Stimulated activated naive B cell treated with anti-CD40 and anti-IgM and Interleukin-4, amounts not matched to agents 10 μg/mL and 1 μg/mL and 100 μg/mL, for 72 hours (primary cell): ENCODE measurements at regions not wholly inside any gene's neighbourhood (a gene's known extent, or its start where the extent isn't known, plus 50 kb on each side); places are given as distances from the start of the nearest gene placed in this dataset.
A peak's percentile ranks its signal among the peaks of the same experiment; 100 is the strongest.

ENCODE experiments used
- ATAC-seq, 2 donors: fragments of 150-1000 bp; cut with Tn5 transposase; replicated peaks; 2 replicates each; pipeline ENCODE4 v1.10.0; 2021; ENCODE audit warnings: moderate library complexity in 1 of 2
- DNase-seq: peaks from one replicate; pipeline ENCODE4 v3.0.0; 2021
- H3K27ac Mint-ChIP-seq: one replicate; pipeline ENCODE4 v1.8.0; 2022; ENCODE audit warnings: mild to moderate bottlenecking, mixed read lengths
- H3K27me3 Mint-ChIP-seq, 2 donors: one replicate each; pipeline ENCODE4 v1.8.0; 2022; ENCODE audit warnings: mixed read lengths in 2 of 2
- H3K36me3 Mint-ChIP-seq, 2 donors: one replicate each; pipeline ENCODE4 v1.8.0; 2022; ENCODE audit warnings: mixed read lengths in 2 of 2, mild to moderate bottlenecking in 1 of 2
- H3K4me1 Mint-ChIP-seq, 2 donors: one replicate each; pipeline ENCODE4 v1.8.0; 2022; ENCODE audit warnings: mixed read lengths in 2 of 2, mild to moderate bottlenecking in 1 of 2
- H3K4me3 Mint-ChIP-seq, 2 donors: one replicate each; pipeline ENCODE4 v1.8.0; 2022; ENCODE audit warnings: mild to moderate bottlenecking in 2 of 2, mixed read lengths in 2 of 2, moderate library complexity in 1 of 2
- H3K9me3 Mint-ChIP-seq, 2 donors: one replicate each; pipeline ENCODE4 v1.8.0; 2022; ENCODE audit warnings: mixed read lengths in 2 of 2, mild to moderate bottlenecking in 1 of 2

DNA sequence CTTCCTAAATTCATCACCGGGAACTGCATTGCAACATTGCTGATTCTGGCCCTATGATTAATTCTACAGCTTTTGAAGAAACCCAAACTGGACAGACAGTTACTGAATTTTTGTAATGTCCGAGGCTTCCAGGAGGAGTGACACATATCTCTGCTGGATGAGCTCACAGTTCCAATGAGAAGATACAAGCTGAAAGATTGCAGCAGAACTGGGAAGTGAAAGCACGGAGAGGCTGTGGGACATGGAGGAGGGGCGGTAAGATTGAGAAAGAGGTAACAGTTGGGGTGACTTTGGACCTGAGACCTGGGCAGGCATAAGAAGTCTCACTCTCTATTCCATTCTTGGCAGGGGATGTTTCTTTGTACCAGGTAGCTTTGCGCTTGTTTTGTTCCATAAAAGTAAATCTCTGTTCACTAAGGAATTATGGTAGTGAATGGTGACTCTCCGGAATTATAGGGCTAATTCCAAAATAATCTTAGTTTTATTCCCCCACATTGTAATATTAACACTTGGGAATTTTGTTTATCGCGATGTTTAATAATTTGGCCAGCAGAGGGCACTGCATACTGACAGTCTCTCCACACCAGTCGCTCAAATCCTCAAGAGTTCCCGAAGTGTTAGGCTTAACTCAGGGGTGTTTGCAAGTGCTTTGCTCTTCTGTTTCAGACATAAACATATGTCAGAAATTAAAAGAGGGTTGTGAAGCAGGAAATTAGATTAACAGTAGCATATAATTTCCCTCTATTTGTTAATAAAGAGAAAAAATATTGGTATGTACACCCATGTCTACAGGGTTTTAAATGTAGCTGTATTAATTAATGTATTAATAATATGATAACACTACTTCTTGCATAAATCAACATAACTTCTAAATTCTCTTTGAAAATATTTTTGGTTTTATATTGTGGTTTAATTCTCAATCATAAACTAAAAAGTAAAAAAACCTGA, 201.4 kb downstream of the SOCS6 start:
- ATAC-seq: peak; percentile 43 to 65
- Mint-ChIP-seq H3K4me1 (peaks cover 0 to 2% of the 10 kb centered on the region in 2 donors), H3K9me3 (no peaks in the 10 kb centered on the region), H3K27ac (no peak overlapping the region), H3K36me3 (no peaks in the 10 kb centered on the region), H3K27me3 (peaks cover 7 to 25% of the 10 kb centered on the region in 2 donors), H3K4me3 (no peak overlapping the region)
- no peak for DNase-seq

DNA sequence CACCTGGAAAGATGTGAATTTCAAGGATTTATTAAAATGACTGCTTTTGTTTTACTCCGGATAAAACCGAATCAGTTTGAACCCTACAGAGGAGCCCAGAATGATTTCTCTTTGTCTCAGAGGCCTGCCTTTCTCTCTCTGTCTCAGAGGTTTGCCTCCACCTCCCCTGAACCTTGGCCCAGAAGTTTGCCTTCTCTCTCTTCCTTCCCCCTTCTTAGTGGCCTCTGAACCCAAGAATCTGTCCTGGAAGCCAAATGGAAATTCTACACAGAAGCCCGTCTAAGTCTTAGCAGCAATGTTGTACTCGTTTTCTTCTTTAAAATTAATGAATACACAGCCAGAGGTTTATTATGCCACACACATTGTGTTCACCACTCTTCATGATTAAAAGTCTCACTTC, 200.7 kb downstream of the SOCS6 start:
- H3K4me3 Mint-ChIP-seq: no peak overlapping the region
- no peak for ATAC-seq
- no peaks in the 10 kb centered on the region for H3K9me3 Mint-ChIP-seq
- no peak for DNase-seq
- H3K36me3 Mint-ChIP-seq: no peaks in the 10 kb centered on the region
- H3K27ac Mint-ChIP-seq: no peak overlapping the region
- H3K27me3 Mint-ChIP-seq: peaks cover 7 to 30% of the 10 kb centered on the region in 2 donors
- H3K4me1 Mint-ChIP-seq: peaks cover 0 to 2% of the 10 kb centered on the region in 2 donors

DNA sequence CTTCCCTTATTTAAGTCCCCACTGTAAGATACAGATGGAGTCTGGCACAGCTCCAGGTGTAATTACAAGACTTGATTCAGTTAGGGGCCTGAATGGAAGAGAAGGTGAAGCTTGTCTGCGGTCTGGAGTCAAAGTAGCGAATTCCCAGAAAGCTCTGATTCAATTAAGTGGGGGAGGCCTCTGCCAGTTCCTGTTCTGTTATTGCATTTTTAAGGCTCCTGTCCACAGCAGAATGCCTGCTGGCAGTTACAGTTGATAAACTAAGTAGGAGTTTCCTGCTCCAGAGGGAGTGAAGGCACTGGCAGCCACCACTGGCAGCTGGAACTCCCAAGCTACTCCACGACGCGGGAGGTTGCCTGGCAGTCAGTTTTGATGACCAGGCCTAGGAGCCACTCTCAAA, 181.1 kb downstream of the SOCS6 start:
- Mint-ChIP-seq H3K27me3 (no peaks in the 10 kb centered on the region), H3K9me3 (no peaks in the 10 kb centered on the region), H3K4me1 (no peaks in the 10 kb centered on the region), H3K27ac (no peak overlapping the region), H3K36me3 (no peaks in the 10 kb centered on the region), H3K4me3 (no peak overlapping the region)
- no peak for ATAC-seq
- DNase-seq: no peak

- no peaks in the 10 kb centered on the region for H3K9me3 Mint-ChIP-seq
- H3K36me3 Mint-ChIP-seq: no peaks in the 10 kb centered on the region
- ATAC-seq (no peak), DNase-seq (no peak)
- no peak overlapping the region for H3K4me3 Mint-ChIP-seq
- H3K4me1 Mint-ChIP-seq: peaks cover 4% of the 10 kb centered on the region in 2 donors
- H3K27ac Mint-ChIP-seq: no peak overlapping the region
- H3K27me3 Mint-ChIP-seq: peaks cover 3 to 9% of the 10 kb centered on the region in 2 donors
These were observed 180.2 kb downstream of the SOCS6 start for GRCh38 chr18:70468861-70469547.

- Mint-ChIP-seq H3K27ac (no peak overlapping the region), H3K9me3 (no peaks in the 10 kb centered on the region), H3K27me3 (peaks cover 17 to 30% of the 10 kb centered on the region in 2 donors), H3K4me3 (peak overlapping the region in 1 of 2 donors; percentile 76), H3K36me3 (no peaks in the 10 kb centered on the region), H3K4me1 (peaks cover 4% of the 10 kb centered on the region in 2 donors)
- DNase-seq (no peak), ATAC-seq (peak in 1 of 2 donors; percentile 56)
These were observed 175.7 kb downstream of the SOCS6 start for GRCh38 chr18:70464343-70465114.

DNA sequence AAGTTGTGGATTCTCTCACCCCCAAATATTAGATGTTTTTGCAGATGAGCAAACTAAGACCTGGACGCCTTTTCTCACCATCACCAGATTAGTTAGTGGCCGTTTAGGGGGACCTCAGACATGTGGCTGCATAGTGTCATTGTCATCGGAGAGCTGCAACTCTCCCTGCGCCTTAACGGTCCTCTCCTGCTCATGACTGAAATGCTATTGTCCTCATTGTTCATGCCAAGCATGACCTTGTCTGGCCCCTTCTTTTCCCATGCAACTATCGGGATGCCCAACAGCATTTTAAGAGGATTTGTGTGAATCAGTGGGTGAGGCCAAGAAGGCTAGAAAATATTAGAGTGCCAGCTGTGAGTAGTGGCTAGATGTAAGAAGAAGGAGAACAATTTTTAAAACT, 174.2 kb downstream of the SOCS6 start:
- Mint-ChIP-seq H3K9me3 (no peaks in the 10 kb centered on the region), H3K4me1 (peaks cover 4% of the 10 kb centered on the region in 2 donors), H3K27me3 (peaks cover 17 to 30% of the 10 kb centered on the region in 2 donors), H3K27ac (no peak overlapping the region), H3K36me3 (no peaks in the 10 kb centered on the region), H3K4me3 (no peak overlapping the region)
- DNase-seq (no peak), ATAC-seq (no peak)

DNA sequence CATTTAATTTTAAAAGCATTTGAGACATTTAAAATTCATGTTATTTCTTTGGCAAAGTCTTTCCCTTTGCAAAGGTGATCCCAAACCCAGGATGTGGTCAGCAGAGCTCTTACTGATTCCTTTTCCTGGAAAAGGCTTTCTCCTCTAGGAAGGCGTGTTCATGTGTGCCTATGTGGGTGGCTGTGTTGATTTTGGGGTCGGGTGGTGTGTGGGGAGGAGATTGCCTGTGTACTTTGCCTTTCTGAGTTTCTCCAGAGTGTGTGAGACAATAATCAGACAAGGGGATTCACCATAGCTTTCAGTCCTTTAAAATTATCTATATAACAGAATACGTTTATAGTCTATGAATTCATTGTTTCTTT, 173.2 kb downstream of the SOCS6 start:
- no peak for DNase-seq
- peaks cover 4% of the 10 kb centered on the region in 2 donors for H3K4me1 Mint-ChIP-seq

GRCh38 chr18:70461323-70462077, 172.7 kb downstream of the SOCS6 start:
- ATAC-seq: no peak
- Mint-ChIP-seq H3K36me3 (no peaks in the 10 kb centered on the region), H3K27ac (no peak overlapping the region), H3K4me3 (no peak overlapping the region), H3K27me3 (peaks cover 17 to 35% of the 10 kb centered on the region in 2 donors), H3K9me3 (no peaks in the 10 kb centered on the region), H3K4me1 (peaks cover 4% of the 10 kb centered on the region in 2 donors)
- DNase-seq: no peak

More for the DNA sequence above, 173.2 kb downstream of the SOCS6 start:
- Mint-ChIP-seq H3K36me3 (no peaks in the 10 kb centered on the region), H3K4me3 (no peak overlapping the region), H3K9me3 (no peaks in the 10 kb centered on the region), H3K27me3 (peaks cover 17 to 34% of the 10 kb centered on the region in 2 donors), H3K27ac (no peak overlapping the region)
- no peak for ATAC-seq

DNA sequence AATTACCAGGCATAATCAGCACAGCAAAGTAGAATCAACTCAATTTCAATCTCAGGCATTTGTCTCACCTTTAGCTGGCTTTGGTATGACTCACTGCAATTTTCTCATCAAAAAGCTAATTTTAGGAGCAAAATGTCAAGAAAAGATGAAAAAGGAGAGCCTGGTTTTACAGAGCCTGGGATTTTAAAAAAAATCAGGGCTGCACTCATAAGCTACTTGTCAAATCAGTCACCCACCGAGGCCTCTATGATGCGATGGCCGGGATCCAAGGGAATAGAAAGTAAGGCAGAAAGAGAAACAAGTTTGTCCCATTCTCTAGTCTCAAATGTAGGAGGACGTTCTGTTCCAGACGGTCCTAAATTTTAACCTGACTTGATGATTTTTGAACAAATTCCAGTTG, 170.9 kb downstream of the SOCS6 start:
- DNase-seq (no peak), ATAC-seq (no peak)
- H3K4me1 Mint-ChIP-seq: peaks cover 2 to 3% of the 10 kb centered on the region in 2 donors
- peaks cover 16 to 33% of the 10 kb centered on the region in 2 donors for H3K27me3 Mint-ChIP-seq
- H3K9me3 Mint-ChIP-seq: no peaks in the 10 kb centered on the region
- no peaks in the 10 kb centered on the region for H3K36me3 Mint-ChIP-seq
- H3K27ac Mint-ChIP-seq: no peak overlapping the region
- no peak overlapping the region for H3K4me3 Mint-ChIP-seq

DNA sequence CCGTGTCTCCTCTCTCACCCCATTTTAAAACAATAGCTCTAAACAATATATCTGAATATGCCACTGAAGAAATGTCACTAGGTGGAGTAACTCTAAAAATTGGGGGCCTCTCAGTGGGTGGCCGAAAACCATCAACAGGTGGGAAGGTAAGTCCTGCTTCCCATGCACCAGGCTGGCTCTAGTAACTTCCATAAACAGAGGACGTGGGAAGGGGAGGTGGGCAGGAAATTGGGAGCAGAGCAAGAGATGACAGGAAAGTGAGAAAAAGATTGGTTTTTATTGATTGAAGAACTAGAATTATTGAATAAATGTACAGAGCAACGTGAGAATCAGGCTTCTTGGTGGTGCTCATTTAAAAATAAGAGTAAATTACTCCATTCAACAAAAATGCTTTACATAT, 170.4 kb downstream of the SOCS6 start:
- H3K4me3 Mint-ChIP-seq: no peak overlapping the region
- no peaks in the 10 kb centered on the region for H3K9me3 Mint-ChIP-seq
- H3K36me3 Mint-ChIP-seq: no peaks in the 10 kb centered on the region
- peaks cover 14 to 29% of the 10 kb centered on the region in 2 donors for H3K27me3 Mint-ChIP-seq
- no peak for ATAC-seq
- H3K4me1 Mint-ChIP-seq: peaks cover 0 to under 1% of the 10 kb centered on the region in 2 donors
- no peak overlapping the region for H3K27ac Mint-ChIP-seq
- no peak for DNase-seq

DNA sequence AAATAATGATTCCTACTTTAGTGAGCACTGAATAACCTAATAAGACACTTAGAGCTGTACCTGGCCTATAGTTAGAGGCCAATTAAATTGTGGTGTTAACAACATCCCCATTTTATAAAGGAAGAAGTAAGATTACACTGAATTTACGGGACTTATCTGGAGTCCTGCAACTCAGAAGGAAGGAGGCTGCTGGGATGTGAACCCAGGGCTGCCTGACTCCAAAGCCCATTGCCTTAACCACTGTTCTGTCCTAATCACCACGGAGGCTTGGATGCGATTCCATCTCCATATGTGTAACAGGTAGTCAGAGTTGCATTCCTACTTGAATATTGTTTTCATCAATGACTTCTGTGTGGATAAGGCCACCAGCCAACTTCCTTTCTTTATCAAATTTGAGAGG, 168.9 kb downstream of the SOCS6 start:
- ATAC-seq (no peak), DNase-seq (no peak)
- Mint-ChIP-seq H3K4me1 (no peaks in the 10 kb centered on the region), H3K36me3 (no peaks in the 10 kb centered on the region), H3K4me3 (no peak overlapping the region), H3K27ac (no peak overlapping the region), H3K27me3 (peaks cover 12 to 16% of the 10 kb centered on the region in 2 donors), H3K9me3 (no peaks in the 10 kb centered on the region)

GRCh38 chr18:70457223-70457622, 168.4 kb downstream of the SOCS6 start:
- Mint-ChIP-seq H3K27me3 (peaks cover 12 to 15% of the 10 kb centered on the region in 2 donors), H3K4me1 (no peaks in the 10 kb centered on the region), H3K27ac (no peak overlapping the region), H3K36me3 (no peaks in the 10 kb centered on the region), H3K4me3 (no peak overlapping the region), H3K9me3 (no peaks in the 10 kb centered on the region)
- DNase-seq (no peak), ATAC-seq (no peak)

DNA sequence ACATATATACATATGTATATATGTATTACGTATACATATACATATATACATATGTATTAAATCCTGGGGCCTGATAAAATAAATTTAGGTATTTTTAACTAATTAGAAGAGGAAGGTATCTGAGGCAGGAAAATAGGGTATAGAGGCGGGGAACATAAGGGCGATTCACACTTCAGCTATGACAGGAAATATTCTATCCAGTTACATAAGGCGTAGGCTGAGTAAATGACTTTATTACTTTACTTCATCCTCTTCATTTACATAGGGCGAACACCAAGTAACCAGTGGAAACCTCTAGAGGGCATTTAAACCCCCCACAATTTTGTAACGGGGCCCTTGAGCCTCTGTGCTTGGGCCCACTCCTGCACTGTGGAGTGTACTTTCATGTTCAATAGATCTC, 167.5 kb downstream of the SOCS6 start:
- H3K27ac Mint-ChIP-seq: no peak overlapping the region
- no peaks in the 10 kb centered on the region for H3K36me3 Mint-ChIP-seq
- DNase-seq (no peak), ATAC-seq (no peak)
- H3K9me3 Mint-ChIP-seq: no peaks in the 10 kb centered on the region
- no peaks in the 10 kb centered on the region for H3K4me1 Mint-ChIP-seq
- H3K4me3 Mint-ChIP-seq: no peak overlapping the region
- peaks cover 4 to 6% of the 10 kb centered on the region in 2 donors for H3K27me3 Mint-ChIP-seq

DNA sequence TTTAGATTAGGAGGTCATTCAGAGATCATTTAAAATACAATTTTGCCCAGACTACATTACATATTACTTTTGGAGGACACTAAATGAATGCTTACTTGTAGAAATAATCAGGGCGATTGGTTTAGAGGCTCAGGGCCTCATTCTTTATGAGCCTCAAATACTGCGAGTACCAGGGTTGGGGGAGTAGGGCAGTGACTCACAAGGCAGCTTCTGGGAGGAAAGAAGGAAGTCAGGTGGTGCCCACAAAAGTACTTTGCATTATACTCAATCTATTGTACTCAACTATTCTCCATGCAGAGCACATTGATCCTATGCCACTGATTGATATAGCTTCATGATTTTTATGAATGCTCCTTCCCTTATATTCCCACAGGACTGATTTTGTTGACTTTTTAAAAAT, 166.9 kb downstream of the SOCS6 start:
- H3K9me3 Mint-ChIP-seq: no peaks in the 10 kb centered on the region
- H3K4me3 Mint-ChIP-seq: no peak overlapping the region
- DNase-seq (no peak), ATAC-seq (no peak)
- H3K27ac Mint-ChIP-seq: no peak overlapping the region
- no peaks in the 10 kb centered on the region for H3K36me3 Mint-ChIP-seq
- H3K27me3 Mint-ChIP-seq: peaks cover 4 to 5% of the 10 kb centered on the region in 2 donors
- H3K4me1 Mint-ChIP-seq: no peaks in the 10 kb centered on the region
